ENCODE measurements at regions not wholly inside any gene's neighbourhood (a gene's known extent, or its start where the extent isn't known, plus 50 kb on each side); places are given as distances from the start of the nearest gene placed in this dataset.

GRCh38 chr13:59584761-59585670 is 578.7 kb downstream of the DIAPH3 start:
- Histone ChIP-seq H3K4me3 (no peak overlapping the region), H3K36me3 (no peaks in the 10 kb centered on the region), H3K9me3 (no peaks in the 10 kb centered on the region), H3K4me1 (no peaks in the 10 kb centered on the region), H3K27me3 (ENCODE audit: low read depth) (no peaks in the 10 kb centered on the region), H3K27ac (no peak overlapping the region)
- DNase-seq: no peak
- TF ChIP-seq, protein P1, sequence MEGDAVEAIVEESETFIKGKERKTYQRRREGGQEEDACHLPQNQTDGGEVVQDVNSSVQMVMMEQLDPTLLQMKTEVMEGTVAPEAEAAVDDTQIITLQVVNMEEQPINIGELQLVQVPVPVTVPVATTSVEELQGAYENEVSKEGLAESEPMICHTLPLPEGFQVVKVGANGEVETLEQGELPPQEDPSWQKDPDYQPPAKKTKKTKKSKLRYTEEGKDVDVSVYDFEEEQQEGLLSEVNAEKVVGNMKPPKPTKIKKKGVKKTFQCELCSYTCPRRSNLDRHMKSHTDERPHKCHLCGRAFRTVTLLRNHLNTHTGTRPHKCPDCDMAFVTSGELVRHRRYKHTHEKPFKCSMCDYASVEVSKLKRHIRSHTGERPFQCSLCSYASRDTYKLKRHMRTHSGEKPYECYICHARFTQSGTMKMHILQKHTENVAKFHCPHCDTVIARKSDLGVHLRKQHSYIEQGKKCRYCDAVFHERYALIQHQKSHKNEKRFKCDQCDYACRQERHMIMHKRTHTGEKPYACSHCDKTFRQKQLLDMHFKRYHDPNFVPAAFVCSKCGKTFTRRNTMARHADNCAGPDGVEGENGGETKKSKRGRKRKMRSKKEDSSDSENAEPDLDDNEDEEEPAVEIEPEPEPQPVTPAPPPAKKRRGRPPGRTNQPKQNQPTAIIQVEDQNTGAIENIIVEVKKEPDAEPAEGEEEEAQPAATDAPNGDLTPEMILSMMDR (IDR thresholded peaks at IDR 0.05): no peak
- no peak for ATAC-seq
- intact Hi-C loops (cut with DNase I): no loop called here

- H3K27me3 ChIP-seq (ENCODE audit: low read depth): no peaks in the 10 kb centered on the region
- no peak overlapping the region for H3K27ac ChIP-seq
- intact Hi-C loops (cut with DNase I): no loop called here
- no peaks in the 10 kb centered on the region for H3K36me3 ChIP-seq
- DNase-seq: no peak
- TF ChIP-seq, protein P1 (IDR thresholded peaks at IDR 0.05): no peak
- no peaks in the 10 kb centered on the region for H3K9me3 ChIP-seq
- H3K4me1 ChIP-seq: no peaks in the 10 kb centered on the region
- ATAC-seq: no peak
- no peak overlapping the region for H3K4me3 ChIP-seq
These were observed 576.7 kb downstream of the DIAPH3 start for GRCh38 chr13:59587030-59587429.

DNA sequence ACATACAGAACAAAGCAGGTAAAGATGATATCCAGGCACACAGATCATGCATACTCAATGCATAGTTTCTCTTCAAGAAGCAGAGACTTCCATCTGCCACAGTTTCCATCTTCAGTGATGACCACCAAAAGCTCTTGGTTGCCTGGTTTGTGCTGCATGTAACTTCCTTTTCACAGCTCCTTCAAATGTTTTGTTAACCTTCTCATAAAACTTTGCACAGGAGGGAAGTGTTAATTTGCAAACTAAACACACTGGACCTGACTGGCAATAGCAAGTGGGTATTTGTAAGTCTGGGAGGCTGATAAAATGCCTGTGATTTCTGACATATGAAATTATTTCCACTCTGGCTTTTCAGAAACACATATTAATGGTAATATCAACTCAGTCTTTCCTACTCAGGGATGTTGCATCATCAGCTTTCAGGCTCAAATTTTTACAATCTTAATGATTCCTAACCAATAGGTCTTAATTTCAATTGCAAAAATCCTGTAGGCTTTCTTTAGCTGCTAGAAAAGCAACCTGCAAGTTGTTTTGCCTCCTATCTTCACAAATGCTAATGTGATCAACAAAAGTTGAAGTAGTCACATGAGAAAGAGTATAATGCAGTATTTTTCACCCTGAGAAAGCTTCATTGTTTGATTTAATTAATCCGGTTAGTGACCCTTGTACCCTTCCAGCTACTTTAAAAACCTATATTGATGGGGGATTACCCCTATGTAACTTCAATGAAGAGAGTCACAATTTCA is 575.6 kb downstream of the DIAPH3 start:
- TF ChIP-seq, protein P1 (IDR thresholded peaks at IDR 0.05): no peak
- Histone ChIP-seq H3K9me3 (no peaks in the 10 kb centered on the region), H3K27me3 (ENCODE audit: low read depth) (no peaks in the 10 kb centered on the region), H3K36me3 (no peaks in the 10 kb centered on the region), H3K4me1 (no peaks in the 10 kb centered on the region), H3K27ac (no peak overlapping the region), H3K4me3 (no peak overlapping the region)
- ATAC-seq (no peak), DNase-seq (no peak)
- intact Hi-C loops (cut with DNase I): no loop called here

DNA sequence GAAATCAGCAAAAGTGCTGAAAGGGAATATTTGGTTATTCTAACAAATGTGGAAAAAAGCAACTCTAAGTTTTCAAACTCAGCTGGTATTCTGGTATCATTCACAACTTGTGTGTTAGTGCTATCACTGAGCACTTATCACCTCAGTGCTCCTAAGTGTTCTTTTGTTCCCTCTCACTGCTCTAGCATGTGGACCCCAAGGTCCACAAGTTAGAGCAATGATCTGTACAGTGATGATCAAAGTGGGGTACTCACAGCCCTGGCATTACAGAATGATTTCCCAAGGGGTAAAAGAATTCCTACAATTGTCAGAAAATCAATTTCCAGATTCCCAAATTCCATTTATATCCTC is 575.0 kb downstream of the DIAPH3 start:
- no peaks in the 10 kb centered on the region for H3K27me3 ChIP-seq (ENCODE audit: low read depth)
- DNase-seq (no peak), ATAC-seq (no peak)
- no peaks in the 10 kb centered on the region for H3K9me3 ChIP-seq
- intact Hi-C loops (cut with DNase I): no loop called here
- no peak overlapping the region for H3K27ac ChIP-seq
- H3K4me3 ChIP-seq: no peak overlapping the region
- TF ChIP-seq, protein P1 (IDR thresholded peaks at IDR 0.05): no peak
- no peaks in the 10 kb centered on the region for H3K36me3 ChIP-seq
- no peaks in the 10 kb centered on the region for H3K4me1 ChIP-seq

DNA sequence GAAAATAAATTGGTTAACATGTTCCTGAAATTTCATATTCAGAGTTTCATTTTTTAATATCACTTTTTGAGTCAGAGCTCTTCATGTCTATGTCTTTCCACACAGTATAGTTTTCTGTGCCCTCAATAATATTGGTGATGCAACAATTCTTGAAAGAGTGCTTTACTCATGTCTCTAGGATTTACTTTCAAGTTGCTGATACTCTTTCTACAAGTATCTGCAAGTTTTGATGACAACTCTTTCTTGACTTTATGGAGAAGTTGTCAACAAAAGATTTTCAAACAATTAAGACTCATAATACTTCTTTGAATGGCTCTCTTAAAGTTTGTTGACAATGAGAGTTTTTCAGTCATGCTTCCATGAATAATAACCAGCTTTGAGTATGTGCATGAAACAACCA is 561.7 kb downstream of the DIAPH3 start:
- DNase-seq (no peak), ATAC-seq (no peak)
- intact Hi-C loops (cut with DNase I): no loop called here

More for the DNA sequence above, 561.7 kb downstream of the DIAPH3 start:
- no peaks in the 10 kb centered on the region for H3K4me1 ChIP-seq
- no peak overlapping the region for H3K4me3 ChIP-seq
- TF ChIP-seq, protein P1 (IDR thresholded peaks at IDR 0.05): no peak
- peaks cover 6% of the 10 kb centered on the region for H3K9me3 ChIP-seq
- no peak overlapping the region for H3K27ac ChIP-seq
- no peaks in the 10 kb centered on the region for H3K36me3 ChIP-seq
- H3K27me3 ChIP-seq (ENCODE audit: low read depth): no peaks in the 10 kb centered on the region
